ENCODE measurements at regions not wholly inside any gene's neighbourhood (a gene's known extent, or its start where the extent isn't known, plus 50 kb on each side); places are given as distances from the start of the nearest gene placed in this dataset.

DNA sequence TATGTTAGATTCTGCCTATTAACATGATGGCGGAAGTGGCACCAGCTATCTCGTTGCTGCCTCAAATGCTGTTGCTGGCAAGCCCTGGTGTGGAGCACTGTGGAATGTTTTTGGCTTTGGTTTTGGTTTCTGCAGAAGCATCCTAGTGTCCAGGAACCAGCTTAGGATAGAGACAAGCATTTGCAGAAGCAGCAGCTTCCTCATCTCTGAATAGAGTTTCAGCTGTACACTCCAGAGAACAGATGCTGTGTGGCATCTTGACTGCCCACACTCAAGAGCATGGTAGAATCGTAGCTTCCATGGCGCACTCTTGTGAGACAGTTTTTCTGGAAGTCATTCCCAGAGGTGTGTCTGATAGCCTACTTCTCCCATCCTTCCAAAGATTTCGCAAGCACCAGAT is 145.3 kb upstream of the RXFP2 start:
- TF ChIP-seq, protein P1, sequence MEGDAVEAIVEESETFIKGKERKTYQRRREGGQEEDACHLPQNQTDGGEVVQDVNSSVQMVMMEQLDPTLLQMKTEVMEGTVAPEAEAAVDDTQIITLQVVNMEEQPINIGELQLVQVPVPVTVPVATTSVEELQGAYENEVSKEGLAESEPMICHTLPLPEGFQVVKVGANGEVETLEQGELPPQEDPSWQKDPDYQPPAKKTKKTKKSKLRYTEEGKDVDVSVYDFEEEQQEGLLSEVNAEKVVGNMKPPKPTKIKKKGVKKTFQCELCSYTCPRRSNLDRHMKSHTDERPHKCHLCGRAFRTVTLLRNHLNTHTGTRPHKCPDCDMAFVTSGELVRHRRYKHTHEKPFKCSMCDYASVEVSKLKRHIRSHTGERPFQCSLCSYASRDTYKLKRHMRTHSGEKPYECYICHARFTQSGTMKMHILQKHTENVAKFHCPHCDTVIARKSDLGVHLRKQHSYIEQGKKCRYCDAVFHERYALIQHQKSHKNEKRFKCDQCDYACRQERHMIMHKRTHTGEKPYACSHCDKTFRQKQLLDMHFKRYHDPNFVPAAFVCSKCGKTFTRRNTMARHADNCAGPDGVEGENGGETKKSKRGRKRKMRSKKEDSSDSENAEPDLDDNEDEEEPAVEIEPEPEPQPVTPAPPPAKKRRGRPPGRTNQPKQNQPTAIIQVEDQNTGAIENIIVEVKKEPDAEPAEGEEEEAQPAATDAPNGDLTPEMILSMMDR (IDR thresholded peaks at IDR 0.05): no peak

DNA sequence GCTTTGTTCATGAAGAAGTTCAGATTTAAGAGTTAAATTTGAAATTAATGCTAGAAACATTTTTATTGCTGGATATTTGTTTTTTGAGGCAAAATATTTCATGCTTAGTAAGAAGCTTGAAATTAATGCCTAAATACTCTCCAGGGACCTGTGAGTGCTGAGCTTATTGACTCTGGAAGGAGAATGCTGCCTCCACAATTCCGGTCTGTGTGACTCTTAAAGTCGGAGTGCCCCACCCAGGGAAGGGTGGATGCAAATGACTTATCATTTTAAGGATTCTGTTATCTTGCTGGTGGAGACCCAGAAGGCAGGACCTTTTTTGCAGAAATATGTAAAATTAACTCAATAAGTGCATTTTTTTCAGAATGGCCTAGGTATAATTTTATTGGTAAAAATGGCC is 143.8 kb upstream of the RXFP2 start:
- TF ChIP-seq, protein P1 (IDR thresholded peaks at IDR 0.05): no peak

DNA sequence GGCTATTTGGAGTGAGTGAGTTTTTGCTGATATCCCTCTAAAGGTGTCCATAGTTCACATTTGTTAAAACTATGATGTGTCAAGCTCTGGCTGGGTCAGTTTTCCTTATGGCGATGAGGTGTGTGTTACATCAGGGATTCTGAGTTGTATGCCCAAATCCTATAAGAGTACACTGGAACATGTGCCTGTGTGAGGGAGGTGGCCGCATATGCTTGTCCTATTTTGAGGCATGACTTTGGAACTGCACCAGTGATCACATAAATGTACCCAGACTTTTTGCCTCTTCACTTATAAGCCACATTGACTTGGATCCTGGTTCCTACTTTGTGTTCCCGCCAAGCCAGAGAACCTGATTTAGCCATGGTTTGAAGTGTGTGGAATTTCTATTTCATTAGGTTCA is 140.3 kb upstream of the RXFP2 start:
- TF ChIP-seq, protein P1 (IDR thresholded peaks at IDR 0.05): no peak

DNA sequence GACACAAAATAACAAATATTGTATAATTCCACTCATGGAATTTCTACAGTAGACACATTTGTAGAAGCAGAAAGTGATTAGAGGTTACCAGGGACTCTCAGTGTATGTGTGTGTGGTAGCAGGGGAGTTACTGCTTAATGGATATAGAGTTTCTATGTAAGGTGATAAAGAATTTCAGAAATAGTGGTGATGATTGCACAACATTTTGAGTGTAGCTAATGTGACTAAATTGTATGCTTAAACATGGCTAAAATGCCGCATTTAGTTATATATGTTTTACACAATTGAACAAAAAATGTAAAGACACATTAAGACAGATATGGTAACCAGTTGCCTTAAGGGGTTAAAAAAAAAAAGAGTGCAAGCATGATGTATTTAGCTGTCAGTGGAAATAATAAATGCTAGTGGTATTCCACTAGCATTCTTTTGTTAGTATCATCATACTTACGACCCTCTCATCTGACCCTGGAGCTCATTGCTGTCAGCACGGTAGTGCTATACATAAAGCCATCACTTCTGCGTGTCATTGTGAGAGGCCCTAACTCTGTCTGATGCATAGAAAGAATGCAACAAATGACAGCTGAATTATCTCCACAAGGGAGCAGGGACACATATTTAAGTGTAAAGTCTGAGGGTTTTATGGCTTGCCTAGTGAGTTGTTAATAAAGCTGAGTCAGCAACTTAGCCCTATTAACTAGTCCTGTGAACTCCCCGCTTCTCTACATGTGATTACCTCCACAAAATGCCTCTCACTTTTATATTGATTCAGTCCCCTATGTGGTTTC is 134.1 kb upstream of the RXFP2 start:
- TF ChIP-seq, protein P1 (IDR thresholded peaks at IDR 0.05): no peak

DNA sequence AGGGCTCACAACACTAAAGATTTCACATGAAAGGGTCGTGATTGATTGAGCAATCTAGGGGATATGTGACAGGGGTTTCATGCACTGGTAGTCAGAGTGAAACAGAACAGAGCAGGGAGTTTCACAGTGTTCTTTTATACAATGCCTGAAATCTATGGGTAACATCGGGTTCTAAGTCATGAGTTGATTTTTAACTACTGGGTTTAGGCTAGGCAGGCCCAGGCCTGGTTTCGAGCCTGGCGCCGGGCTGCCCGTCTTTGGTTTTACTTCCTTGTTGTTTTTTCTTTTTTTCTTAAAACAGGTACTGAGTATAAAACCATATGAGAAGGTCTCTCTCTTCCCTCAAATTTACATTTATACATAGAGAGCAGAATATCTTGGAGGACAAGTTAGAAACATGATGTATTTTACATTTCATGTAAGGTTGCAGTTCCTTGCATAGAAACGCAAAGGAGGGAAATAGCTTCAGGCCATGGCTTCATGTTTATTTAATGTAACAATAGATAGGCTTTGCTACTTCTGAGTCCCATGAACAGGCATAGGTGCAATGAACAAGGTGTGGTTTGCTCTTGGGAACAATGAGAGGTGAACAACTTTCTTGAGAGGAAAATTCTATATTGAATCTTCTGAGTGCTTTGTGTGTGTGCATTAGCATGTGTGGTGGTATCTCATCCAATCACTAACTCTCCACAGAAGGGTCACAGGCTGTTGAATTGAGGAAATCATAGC is 128.9 kb upstream of the RXFP2 start:
- TF ChIP-seq, protein P1 (IDR thresholded peaks at IDR 0.05): no peak

DNA sequence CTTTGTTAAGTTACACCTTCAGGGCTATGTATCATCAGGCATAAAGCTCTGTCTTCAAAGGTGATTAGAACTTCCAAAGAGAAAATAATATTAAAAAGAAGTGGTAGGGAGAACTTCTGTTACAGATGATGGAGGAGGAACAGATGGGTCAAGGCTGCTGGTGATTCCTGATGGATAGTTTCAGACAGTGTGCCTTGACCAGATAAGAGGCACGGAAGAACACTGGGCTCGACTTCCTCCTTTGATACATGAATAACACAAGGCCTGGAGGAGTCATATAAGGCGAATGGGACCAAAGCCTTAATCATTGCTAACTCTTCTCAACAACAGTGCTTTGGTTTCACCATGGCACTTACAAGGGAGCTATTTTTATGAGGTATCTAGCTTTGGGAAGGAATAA is 128.1 kb upstream of the RXFP2 start:
- TF ChIP-seq, protein P1 (IDR thresholded peaks at IDR 0.05): no peak

DNA sequence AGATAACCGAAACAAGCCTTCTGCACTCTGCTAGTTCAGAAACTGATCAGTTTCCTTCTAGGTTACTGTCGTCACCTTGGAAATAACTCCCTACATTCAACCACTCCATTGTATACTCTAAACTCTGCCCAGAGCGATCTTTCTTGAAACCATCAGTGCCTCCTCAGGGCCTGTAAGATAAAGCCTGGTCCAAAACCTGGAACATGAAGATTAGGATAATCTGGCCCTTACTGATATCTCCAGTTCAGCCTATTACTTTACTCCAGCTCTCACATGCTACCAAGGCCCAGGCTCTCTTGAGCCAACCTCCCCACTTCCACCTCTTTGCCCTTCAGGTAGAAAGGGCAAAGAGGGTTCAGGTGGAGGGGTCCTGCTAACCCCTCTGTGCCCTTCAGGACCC is 125.3 kb upstream of the RXFP2 start:
- TF ChIP-seq, protein P1 (IDR thresholded peaks at IDR 0.05): no peak

Measured in LNCAP (cell line).